PC-9 (cell line): ENCODE measurements at regions not wholly inside any gene's neighbourhood (a gene's known extent, or its start where the extent isn't known, plus 50 kb on each side); places are given as distances from the start of the nearest gene placed in this dataset.

Experiments
- EZH2 ChIP-seq: fragments of 200-600 bp; sonication (generic); IDR thresholded peaks from 2 replicates; pipeline ENCODE4 v1.8.0; 2017; ENCODE audit warnings: antibody characterized with exemption, low read depth
- TF ChIP-seq, protein P1 (sequence below): fragments of 200-600 bp; sonication (generic); conservative IDR thresholded peaks from 2 replicates; pipeline ENCODE4 v1.6.1; 2017; ENCODE audit warnings: mixed run types, antibody characterized with exemption, mild to moderate bottlenecking, moderate library complexity

DNA sequence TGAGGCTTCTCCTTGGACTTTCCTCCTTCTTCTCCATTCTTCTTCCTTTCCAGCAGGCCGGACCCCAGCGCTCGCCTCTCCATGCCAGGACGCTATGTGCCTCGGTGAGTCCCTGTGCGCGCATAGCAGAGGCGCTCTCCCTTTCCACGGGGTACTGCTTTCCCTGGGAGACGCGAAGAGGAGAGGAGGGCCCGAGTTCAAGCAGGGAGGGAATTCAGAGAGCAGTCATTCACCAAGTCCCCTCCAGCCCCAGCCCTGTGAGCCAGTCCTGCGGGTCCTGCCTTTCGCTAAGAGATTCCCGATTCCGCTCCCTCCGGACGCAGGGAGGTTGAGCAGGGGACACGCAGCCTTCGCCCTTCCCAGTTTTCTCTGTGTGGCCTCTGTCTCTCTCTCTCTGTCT, 160.4 kb downstream of the EFNB2 start:
- TF ChIP-seq, protein P1, sequence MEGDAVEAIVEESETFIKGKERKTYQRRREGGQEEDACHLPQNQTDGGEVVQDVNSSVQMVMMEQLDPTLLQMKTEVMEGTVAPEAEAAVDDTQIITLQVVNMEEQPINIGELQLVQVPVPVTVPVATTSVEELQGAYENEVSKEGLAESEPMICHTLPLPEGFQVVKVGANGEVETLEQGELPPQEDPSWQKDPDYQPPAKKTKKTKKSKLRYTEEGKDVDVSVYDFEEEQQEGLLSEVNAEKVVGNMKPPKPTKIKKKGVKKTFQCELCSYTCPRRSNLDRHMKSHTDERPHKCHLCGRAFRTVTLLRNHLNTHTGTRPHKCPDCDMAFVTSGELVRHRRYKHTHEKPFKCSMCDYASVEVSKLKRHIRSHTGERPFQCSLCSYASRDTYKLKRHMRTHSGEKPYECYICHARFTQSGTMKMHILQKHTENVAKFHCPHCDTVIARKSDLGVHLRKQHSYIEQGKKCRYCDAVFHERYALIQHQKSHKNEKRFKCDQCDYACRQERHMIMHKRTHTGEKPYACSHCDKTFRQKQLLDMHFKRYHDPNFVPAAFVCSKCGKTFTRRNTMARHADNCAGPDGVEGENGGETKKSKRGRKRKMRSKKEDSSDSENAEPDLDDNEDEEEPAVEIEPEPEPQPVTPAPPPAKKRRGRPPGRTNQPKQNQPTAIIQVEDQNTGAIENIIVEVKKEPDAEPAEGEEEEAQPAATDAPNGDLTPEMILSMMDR = no peak
- no peak for TF ChIP-seq EZH2
